A549 (cell line): ENCODE measurements at regions not wholly inside any gene's neighbourhood (a gene's known extent, or its start where the extent isn't known, plus 50 kb on each side); places are given as distances from the start of the nearest gene placed in this dataset.
A peak's percentile ranks its signal among the peaks of the same experiment; 100 is the strongest.

ENCODE experiments used
- ATAC-seq, 2 experiments: fragments of 200-7000 bp in 1 of 2; fragments of >200 bp in 1 of 2; cut with Nextera tagmentation in 1 of 2; cut with Tn5 transposase in 1 of 2; 3 replicates each; pipeline versions ENCODE4 v1.8.0 to v1.9.1; 2018 to 2020; ENCODE audit warnings: mild to moderate bottlenecking in 1 of 2, moderate library complexity in 1 of 2
- CTCF ChIA-PET: fragments of 300-600 bp; sonication (Branson Sonifier 250); formaldehyde crosslinking; extraction: SDS; loops from one replicate; lab custom pipeline; 2021; ENCODE audit warnings: antibody characterized with exemption, inconsistent platforms; lab: Yijun Ruan, JAX
- POLR2A ChIA-PET: fragments of 350-600 bp; formaldehyde crosslinking; extraction: SDS; loops from one replicate; lab custom pipeline; 2021; ENCODE audit warnings: antibody characterized with exemption, inconsistent platforms; lab: Yijun Ruan, JAX
- DNase-seq, 2 experiments: peaks; one replicate each; pipeline versions ENCODE4 v3.0.0 to v3.0.0-alpha.2; 2011 to 2016; ENCODE audit warnings: low read depth in 1 of 2, low spot score in 1 of 2
- FAIRE-seq: peaks from 2 replicates; lab custom pipeline; 2011; peaks lifted over from hg19 to GRCh38; lab: Jason Lieb, UNC
- H3K27ac ChIP-seq, 2 experiments: fragments of >200 bp; sonication (Bioruptor Twin); formaldehyde crosslinking; 3 replicates each; pipeline ENCODE4 v1.5.1; 2016 to 2017
- H3K4me1 ChIP-seq: fragments of >200 bp; sonication (Bioruptor Twin); formaldehyde crosslinking; 3 replicates; pipeline ENCODE4 v1.6.1; 2016
- H3K4me2 ChIP-seq: fragments of >200 bp; sonication (Bioruptor Twin); formaldehyde crosslinking; 3 replicates; pipeline ENCODE4 v1.6.1; 2016
- H3K4me3 ChIP-seq: fragments of >200 bp; sonication (Bioruptor Twin); formaldehyde crosslinking; 3 replicates; pipeline ENCODE4 v1.5.1; 2016
- H3K9me3 ChIP-seq: fragments of >200 bp; sonication (Bioruptor Twin); formaldehyde crosslinking; 3 replicates; pipeline ENCODE4 v1.6.1; 2016
- BCL3 ChIP-seq: fragments of >200 bp; sonication (Bioruptor Twin); formaldehyde crosslinking; IDR thresholded peaks from 3 replicates; pipeline ENCODE4 v1.6.1; 2016
- CEBPB ChIP-seq, 2 experiments: fragments of >200 bp in 1 of 2; sonication (Bioruptor Twin) in 1 of 2; formaldehyde crosslinking in 1 of 2; IDR thresholded peaks; 2 replicates each; pipeline ENCODE4 v1.6.1; 2012 to 2016
- CHD4 ChIP-seq: fragments of 200-600 bp; sonication (generic); IDR thresholded peaks from 2 replicates; pipeline ENCODE4 v1.6.1; 2016; ENCODE audit warnings: antibody characterized with exemption, mild to moderate bottlenecking, borderline replicate concordance
- EHF ChIP-seq: fragments of 250-450 bp; sonication (Bioruptor Pico); IDR thresholded peaks from 2 replicates; pipeline ENCODE4 v1.5.0; 2020; ENCODE audit warnings: mild to moderate bottlenecking
- EP300 ChIP-seq, 2 experiments: fragments of >200 bp; sonication (Bioruptor Twin); formaldehyde crosslinking; IDR thresholded peaks; 2 replicates in 1 of 2; 3 replicates in 1 of 2; pipeline ENCODE4 v1.6.1; 2016 to 2017
- GATA3 ChIP-seq: IDR thresholded peaks from 2 replicates; pipeline ENCODE4 v1.6.1; 2012; ENCODE audit warnings: borderline replicate concordance
- HDAC2 ChIP-seq: fragments of 200-600 bp; sonication (generic); IDR thresholded peaks from 2 replicates; pipeline ENCODE4 v1.6.1; 2016
- HOXB5 ChIP-seq: fragments of 250-450 bp; sonication (Bioruptor Pico); IDR thresholded peaks from 2 replicates; pipeline ENCODE4 v1.5.0; 2020; ENCODE audit warnings: mild to moderate bottlenecking, moderate library complexity
- JUN ChIP-seq, 2 experiments: fragments of >200 bp; sonication (Bioruptor Twin); formaldehyde crosslinking; IDR thresholded peaks; 2 replicates in 1 of 2; 3 replicates in 1 of 2; pipeline ENCODE4 v1.6.1; 2016 to 2017
- KDM1A ChIP-seq: fragments of 200-600 bp; sonication (generic); IDR thresholded peaks from 2 replicates; pipeline ENCODE4 v1.6.1; 2016; ENCODE audit warnings: low read depth, mild to moderate bottlenecking
- MAZ ChIP-seq: fragments of 150-350 bp; IDR thresholded peaks from 2 replicates; pipeline ENCODE4 v1.6.1; 2014; ENCODE audit warnings: antibody characterized with exemption, low read depth, low read length, borderline replicate concordance
- MYC ChIP-seq: IDR thresholded peaks from 2 replicates; pipeline ENCODE4 v1.6.1; 2012; ENCODE audit warnings: mild to moderate bottlenecking, inconsistent platforms, low read length, improper control_type of control experiment, borderline replicate concordance
- POLR2AphosphoS2 ChIP-seq: conservative IDR thresholded peaks from 2 replicates; pipeline ENCODE4 v1.6.1; 2012; ENCODE audit warnings: low read length, improper control_type of control experiment, inconsistent platforms
- RARB ChIP-seq: fragments of 250-450 bp; sonication (Bioruptor Pico); IDR thresholded peaks from 2 replicates; pipeline ENCODE4 v1.8.0; 2021; ENCODE audit warnings: mild to moderate bottlenecking, moderate library complexity
- RFX5 ChIP-seq: fragments of 450-650 bp; IDR thresholded peaks from 2 replicates; pipeline ENCODE4 v1.7.1; 2014; ENCODE audit warnings: antibody characterized with exemption, mild to moderate bottlenecking, moderate library complexity
- RNF2 ChIP-seq: fragments of 200-600 bp; sonication (generic); IDR thresholded peaks from 2 replicates; pipeline ENCODE4 v1.6.1; 2016; ENCODE audit warnings: low read depth, mild to moderate bottlenecking, antibody characterized with exemption, moderate library complexity, borderline replicate concordance
- SREBF2 ChIP-seq: fragments of 450-650 bp; IDR thresholded peaks from 2 replicates; pipeline ENCODE4 v1.6.1; 2014; ENCODE audit warnings: mild to moderate bottlenecking, moderate library complexity
- TP53 ChIP-seq: fragments of 250-450 bp; sonication (Bioruptor Pico); IDR thresholded peaks from 2 replicates; pipeline ENCODE4 v1.5.0; 2021; ENCODE audit warnings: mild to moderate bottlenecking, moderate library complexity
- USF2 ChIP-seq: fragments of 450-650 bp; IDR thresholded peaks from 2 replicates; pipeline ENCODE4 v1.6.1; 2014; ENCODE audit warnings: antibody characterized with exemption
- ZC3H11A ChIP-seq: fragments of 450-650 bp; IDR thresholded peaks from 2 replicates; pipeline ENCODE4 v1.6.1; 2014; ENCODE audit warnings: antibody characterized with exemption, mild to moderate bottlenecking
- ZNF302 ChIP-seq: fragments of 250-450 bp; sonication (Bioruptor Pico); IDR thresholded peaks from 2 replicates; pipeline ENCODE4 v1.9.0; 2021; ENCODE audit warnings: inconsistent platforms, mild to moderate bottlenecking, moderate library complexity
- WGBS: methylation state at CpG from one replicate; pipeline ENCODE4 v1.1.6; 2017; ENCODE audit errors: missing lambda C conversion rate; 5-methylcytosine and 5-hydroxymethylcytosine counted together
- TF ChIP-seq, protein P1 (sequence below): IDR thresholded peaks from 2 replicates; pipeline ENCODE4 v1.6.1; 2012; ENCODE audit warnings: low read depth, borderline replicate concordance
- TF ChIP-seq, protein P2 (sequence below): fragments of >200 bp; sonication (Bioruptor Twin); formaldehyde crosslinking; IDR thresholded peaks from 2 replicates; pipeline ENCODE4 v1.6.1; 2016

GRCh38 chr6:124882579-124883393, 79.5 kb upstream of the RNF217 start:
- peak overlapping the region; percentile 88 for H3K4me2 ChIP-seq
- CTCF ChIA-PET, result no interaction called here

DNA sequence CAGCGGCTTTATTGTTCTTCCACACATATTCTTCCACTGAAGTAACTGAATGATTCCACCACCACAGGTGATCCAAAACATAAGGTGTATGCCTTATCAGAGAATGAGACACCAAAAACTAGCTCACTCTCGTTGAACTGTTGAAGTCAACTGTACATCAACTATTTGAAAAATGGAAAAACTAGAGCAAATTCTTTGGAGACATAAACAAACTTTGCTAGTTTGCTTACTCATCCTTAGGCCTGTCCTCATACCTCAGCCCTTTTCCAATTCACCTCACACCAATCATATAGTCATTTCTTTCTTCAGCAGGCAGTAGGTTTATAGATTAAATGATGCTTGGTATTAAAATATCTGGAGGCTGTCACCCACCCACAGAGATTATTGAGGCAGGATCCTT, 77.1 kb upstream of the RNF217 start:
- Histone ChIP-seq H3K27ac (peak overlapping the region in 1 of 2 experiments; percentile 65; a peak in 3 of 6 replicates), H3K4me1 (peaks cover 69% of the 10 kb centered on the region), H3K9me3 (no peaks in the 10 kb centered on the region), H3K4me3 (no peak overlapping the region), H3K4me2 (no peak overlapping the region)
- POLR2A ChIA-PET, result no interaction called here
- TF ChIP-seq TP53 (CRISPR knock-in tag) (no peak), ZNF302 (CRISPR knock-in tag) (no peak), RARB (CRISPR knock-in tag) (no peak), CHD4 (no peak), MYC (no peak), RFX5 (no peak), ZC3H11A (no peak)
- TF ChIP-seq, protein P1, sequence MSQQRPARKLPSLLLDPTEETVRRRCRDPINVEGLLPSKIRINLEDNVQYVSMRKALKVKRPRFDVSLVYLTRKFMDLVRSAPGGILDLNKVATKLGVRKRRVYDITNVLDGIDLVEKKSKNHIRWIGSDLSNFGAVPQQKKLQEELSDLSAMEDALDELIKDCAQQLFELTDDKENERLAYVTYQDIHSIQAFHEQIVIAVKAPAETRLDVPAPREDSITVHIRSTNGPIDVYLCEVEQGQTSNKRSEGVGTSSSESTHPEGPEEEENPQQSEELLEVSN, result no peak
- ATAC-seq, result no peak
- no peak for DNase-seq
- 49% methylated on average over 2 of the region's 2 CpGs for WGBS
- CTCF ChIA-PET, result no interaction called here
- no peak for FAIRE-seq

More at GRCh38 chr6:124882579-124883393, 79.5 kb upstream of the RNF217 start:
- TF ChIP-seq JUN (IDR thresholded peaks at IDR 0.05) (no peak), HOXB5 (CRISPR knock-in tag) (no peak), EHF (CRISPR knock-in tag) (no peak), MAZ (no peak), RARB (CRISPR knock-in tag) (no peak), TP53 (CRISPR knock-in tag) (no peak), GATA3 (0 out of 2 replicates have a peak, but pooled peaks have one; percentile 8), SREBF2 (no peak), HDAC2 (no peak), USF2 (no peak), RNF2 (no peak), EP300 (IDR thresholded peaks at IDR 0.05) (peak in 1 of 2 experiments; percentile 46; a peak in 2 of 5 replicates), CEBPB (IDR thresholded peaks at IDR 0.05) (peak; percentile 88 to 93), KDM1A (no peak), BCL3 (no peak), RFX5 (no peak), POLR2AphosphoS2 (no peak)
- TF ChIP-seq, protein P2, sequence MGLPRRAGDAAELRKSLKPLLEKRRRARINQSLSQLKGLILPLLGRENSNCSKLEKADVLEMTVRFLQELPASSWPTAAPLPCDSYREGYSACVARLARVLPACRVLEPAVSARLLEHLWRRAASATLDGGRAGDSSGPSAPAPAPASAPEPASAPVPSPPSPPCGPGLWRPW, result peak; percentile 52; the same call in 1 of the 2 replicates
- FAIRE-seq (no peak), DNase-seq (peak in 1 of 2 experiments; percentile 61), ATAC-seq (peak; percentile 79 to 81; a peak in 3 of 6 replicates)
- Histone ChIP-seq H3K4me1 (peaks cover 52% of the 10 kb centered on the region), H3K9me3 (no peaks in the 10 kb centered on the region), H3K27ac (peak overlapping the region; percentile 75 to 77), H3K4me3 (peak overlapping the region; percentile 22; the same call in 1 of the 3 replicates)
- POLR2A ChIA-PET, result no interaction called here
- WGBS, result 5% methylated on average over 4 of the region's 4 CpGs
